TTC549 (cell line): ENCODE measurements at regions not wholly inside any gene's neighbourhood (a gene's known extent, or its start where the extent isn't known, plus 50 kb on each side); places are given as distances from the start of the nearest gene placed in this dataset.
"Not testable (repeated sequence)": the region's sequence is repeated elsewhere in the genome, so short reads cannot be mapped to it uniquely, and the experiment has no call there.

ENCODE experiments used
- FAIRE-seq: peaks from 2 replicates; lab custom pipeline; 2012; peaks lifted over from hg19 to GRCh38; lab: Jason Lieb, UNC

DNA sequence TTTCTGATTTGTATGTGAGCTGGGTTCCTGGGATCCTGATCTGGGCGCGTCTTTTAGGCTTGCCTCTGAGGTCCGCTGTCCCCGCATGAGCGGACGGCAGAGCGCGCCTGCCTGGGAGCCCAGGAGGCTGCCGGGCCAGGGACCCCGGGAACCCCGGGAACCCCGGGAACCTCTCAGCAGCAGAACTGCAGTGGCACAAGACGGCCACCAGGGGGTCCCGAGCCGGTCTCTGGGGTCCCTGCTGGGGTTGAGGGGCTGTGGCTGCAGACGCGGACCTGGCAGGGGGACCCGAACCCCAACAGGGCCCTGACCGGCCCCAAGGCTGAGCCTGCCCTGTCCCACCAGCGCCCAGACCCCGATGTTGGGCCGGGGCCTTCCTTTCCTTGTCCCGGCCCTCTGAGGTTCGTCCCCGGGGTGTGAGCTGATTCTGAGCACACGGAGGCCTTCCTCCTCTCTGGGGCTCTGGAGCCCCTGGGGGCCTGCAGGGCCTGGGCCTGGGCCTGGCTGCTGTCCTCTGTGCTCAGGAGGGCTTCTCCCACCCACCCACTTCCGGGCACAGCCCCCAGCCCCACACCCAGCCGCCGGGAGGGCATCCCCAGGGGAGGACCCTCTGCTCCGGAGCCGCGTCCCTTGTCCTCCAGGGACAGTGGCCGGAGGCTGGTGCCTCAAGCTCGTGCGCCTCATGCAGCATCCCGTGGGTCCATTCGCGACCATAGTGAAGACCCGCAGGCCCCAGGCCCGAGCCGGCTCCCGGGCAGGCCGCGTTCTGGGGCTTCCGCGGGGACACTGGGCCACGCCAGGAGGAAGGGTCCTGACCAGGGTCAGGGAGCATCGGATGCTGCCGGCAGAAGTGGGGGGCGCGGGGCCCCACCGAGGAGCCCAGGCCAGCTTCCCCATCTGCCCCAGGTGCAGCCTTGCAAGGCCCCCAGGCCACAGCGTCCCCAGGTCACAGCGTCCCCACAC, 152.9 kb downstream of the TMEM121 start:
- FAIRE-seq = not testable (repeated sequence)

DNA sequence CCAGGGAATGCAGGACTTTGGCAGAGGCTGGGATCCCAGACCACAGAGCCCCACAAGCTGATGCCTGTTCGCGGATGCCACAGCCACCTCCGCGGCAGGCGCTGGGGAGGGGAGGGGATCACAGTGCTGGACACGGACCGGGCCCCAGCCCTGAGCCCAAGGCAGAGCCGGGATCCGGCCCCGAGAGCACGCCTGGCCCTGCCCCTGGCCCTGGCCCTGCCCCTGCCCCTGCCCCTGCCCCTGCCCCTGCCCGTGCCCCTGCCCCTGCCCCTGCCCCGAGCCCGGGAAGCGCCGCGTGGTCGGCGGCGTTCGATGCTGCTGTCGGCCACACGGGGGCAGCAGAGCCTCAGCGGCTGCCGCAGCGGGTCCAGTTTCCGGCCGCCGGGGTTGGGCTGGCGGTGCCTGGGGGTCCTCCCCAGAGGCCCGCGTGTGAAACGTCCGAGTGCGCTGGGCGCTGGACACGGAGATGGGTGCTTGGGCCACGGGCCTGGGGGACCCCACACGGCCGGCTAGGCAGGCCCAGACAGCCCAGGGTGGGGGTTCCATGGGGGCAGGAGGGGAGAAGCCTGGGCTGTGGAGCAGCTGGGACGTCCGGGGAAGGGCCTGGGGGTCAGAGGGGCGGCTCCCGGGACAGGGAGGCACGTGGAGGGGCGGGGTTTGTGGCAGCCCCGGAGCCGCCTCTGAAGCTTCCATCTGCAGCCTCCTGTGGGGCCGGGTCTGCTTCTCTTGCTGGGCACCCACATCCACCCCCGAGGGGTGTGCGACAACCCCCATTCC, 153.8 kb downstream of the TMEM121 start:
- FAIRE-seq = not testable (repeated sequence)

DNA sequence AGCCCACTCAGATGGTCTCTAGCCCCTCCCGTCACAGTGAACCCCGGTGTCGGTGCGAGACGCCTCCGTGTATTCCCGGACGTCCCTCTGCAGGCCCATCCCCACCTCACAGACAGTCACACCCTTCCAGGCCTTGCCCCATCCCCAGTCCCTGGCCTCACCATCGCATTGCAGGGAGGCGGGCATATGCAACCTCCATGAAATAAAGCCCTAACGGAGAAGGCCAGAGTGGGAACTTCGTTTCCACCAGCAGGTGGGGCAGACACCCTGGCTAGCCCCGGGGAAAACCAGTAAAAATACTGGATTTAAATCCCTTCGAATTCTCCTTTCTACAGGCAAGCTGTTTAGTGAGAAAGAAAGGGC, 154.3 kb downstream of the TMEM121 start:
- FAIRE-seq = not testable (repeated sequence)

DNA sequence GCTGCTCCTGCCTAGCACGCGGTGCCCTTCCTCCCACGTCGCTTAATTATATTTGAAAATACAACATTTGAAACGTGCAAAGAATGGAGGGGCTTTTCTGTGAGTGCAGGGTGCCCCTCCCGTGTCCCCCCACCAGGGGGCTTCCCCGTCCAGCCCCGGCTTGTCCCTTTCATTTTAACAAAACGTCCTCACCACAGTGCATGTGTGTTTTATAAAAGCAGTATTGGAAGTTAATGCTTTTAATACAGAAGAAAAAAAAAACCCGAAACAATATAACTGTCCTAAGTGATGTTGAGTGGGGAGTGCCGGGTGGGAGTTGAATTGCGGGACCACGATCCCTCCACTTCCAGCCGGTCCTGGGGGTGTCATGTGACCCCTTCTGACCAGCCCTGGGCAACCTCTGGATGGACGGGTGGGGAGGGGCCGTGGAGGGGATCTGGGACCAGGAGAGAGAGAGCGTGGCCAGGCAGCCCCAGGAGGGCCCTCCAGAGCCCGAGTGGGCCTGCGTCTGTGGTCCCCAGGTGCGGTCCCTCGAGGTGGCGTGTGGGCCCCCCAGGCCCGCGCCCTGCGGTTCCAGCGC, 155.3 kb downstream of the TMEM121 start:
- FAIRE-seq = not testable (repeated sequence)

DNA sequence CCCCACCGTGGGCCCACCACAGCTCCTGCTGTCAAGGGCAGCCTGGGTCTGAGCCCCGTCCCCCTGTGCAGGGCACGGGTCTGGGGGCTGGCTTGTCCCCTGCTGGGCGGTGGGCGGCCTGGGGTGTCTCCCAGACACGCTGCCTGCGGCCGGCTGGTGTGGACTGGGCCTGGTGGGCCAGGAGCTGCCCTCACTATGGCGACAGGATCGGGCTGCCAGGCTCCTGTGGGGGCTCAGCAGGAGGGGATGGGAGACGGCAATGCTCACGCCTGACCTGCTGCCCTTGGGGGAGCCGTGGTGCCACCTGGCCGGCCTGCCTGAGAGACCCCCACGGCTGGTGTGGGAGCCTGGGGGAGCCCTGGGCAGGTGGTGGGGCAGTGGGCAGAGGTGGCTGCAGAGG, 156.1 kb downstream of the TMEM121 start:
- FAIRE-seq = not testable (repeated sequence)

DNA sequence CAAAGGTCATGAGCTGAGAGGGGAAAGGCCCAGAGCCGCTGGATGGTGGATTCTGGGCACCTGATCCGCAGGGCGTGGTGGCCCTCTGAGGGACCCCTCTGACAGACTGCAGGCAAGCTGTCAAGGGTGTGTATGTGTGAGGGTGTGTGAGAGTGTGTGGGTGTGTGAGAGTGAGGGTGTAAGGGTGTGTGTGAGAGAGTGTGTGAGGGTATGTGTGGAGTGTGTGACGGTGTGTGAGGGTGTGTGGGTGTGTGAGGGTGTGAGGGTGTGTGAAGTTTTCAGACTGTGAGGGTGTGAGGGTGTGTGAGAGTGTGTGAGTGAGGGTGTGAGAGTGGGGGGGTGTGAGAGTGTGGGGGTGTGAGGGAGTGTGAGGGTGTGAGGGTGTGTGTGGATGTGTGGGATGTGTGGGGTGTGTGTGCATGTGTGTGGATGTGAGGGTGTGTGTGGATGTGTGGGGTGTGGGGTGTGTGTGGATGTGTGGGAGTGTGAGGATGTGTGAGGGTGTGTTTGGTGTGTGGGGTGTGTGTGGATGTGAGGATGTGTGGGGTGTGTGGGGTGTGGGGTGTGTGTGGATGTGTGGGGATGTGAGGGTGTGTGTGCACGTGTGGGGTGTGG, 156.7 kb downstream of the TMEM121 start:
- no peak for FAIRE-seq

DNA sequence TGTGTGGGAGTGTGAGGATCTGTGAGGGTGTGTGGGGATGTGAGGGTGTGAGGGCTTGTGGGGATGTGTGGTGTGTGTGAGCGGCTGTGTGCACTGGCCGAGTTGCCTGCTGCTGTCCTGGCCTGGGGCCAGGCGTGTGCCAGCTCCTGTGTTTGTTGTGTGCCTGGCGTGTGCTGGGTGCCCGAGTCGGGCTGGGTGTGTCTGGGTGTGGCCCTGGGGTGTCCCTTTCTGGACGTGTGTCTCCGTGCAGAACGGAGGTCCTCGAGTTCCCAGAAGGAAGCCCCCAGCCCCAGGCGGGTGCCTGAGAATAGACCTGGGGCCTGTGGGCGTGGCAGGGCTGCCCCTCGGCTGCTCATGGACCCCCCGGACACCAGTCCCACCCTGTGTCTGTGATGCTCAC, 157.7 kb downstream of the TMEM121 start:
- not testable (repeated sequence) for FAIRE-seq

DNA sequence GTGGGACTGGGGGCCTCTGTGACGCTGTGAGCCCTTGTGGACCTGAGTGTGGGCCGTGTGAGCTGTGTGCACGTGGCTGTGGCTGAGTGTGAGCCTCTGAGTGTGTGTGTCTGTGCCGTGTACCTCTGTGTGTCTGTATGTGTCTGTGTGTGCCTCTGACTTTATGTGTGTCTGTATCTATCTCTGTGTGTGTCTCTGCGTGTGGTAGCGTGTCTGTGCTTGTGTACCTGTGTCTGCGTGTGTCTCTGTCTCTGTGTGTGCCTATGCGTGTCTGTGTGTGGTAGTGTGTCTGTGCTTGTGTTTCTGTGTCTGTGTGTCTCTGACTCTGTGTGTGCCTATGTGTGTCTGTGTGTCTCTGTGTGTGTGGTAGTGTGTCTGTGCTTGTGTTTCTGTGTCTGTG, 158.2 kb downstream of the TMEM121 start:
- not testable (repeated sequence) for FAIRE-seq

DNA sequence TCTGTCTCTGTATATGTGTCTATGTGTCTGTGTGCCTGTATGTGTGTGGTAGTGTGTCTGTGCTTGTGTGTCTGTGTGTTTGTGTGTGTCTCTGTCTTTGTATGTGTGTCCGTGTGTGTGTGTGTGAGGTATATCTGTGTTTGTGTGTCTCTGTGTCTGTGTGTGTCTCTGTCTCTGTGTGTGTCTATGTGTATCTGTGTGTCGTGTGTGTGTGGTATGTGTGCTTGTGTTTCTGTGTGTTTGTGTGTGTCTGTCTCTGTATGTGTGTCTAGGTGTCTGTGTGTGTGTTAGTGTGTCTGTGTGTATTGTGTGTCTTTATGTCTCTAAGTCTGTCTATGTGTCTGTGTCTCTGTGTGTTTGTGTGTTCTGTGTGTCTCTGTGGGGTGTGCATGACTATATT, 158.6 kb downstream of the TMEM121 start:
- no peak for FAIRE-seq

DNA sequence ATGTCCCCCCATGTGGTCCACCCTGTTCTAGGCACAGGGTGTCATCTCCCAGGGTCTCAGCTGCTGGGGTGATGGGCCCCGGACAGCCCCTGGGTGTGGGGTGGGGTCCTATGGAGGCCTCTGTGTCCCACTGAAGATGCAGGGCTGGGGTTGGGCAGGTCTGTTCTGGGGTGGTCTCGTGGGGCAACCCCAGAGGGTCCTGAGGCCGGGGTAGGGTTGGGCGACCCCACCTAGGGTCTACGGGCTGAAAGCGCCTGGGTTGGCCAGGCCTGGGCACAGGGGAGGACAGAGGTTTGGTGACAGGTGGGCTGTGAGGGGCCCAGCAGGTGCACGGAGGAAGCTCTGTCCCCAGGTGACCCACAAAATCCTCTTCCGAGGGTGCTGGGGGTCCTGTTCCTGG, 159.2 kb downstream of the TMEM121 start:
- not testable (repeated sequence) for FAIRE-seq

DNA sequence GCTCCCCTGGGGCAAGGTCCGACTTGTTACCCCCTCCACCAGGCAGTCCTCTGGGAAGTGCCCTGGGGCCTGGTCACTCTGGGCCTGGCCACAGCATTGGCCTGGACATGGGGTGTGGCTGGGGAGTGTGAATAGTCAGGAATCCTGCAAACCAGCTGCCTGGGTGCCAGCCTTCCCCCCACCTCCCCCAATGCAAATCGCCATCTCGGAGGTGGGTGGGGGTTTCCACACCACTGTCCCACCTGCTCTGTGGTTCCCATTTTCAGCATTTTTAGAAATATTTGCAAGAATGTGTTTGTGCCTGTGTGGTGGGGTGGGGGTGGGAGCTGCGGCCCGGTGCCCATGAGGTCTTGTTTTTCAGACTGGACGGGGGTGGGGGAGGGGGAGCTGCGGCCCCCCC, 159.7 kb downstream of the TMEM121 start:
- not testable (repeated sequence) for FAIRE-seq

DNA sequence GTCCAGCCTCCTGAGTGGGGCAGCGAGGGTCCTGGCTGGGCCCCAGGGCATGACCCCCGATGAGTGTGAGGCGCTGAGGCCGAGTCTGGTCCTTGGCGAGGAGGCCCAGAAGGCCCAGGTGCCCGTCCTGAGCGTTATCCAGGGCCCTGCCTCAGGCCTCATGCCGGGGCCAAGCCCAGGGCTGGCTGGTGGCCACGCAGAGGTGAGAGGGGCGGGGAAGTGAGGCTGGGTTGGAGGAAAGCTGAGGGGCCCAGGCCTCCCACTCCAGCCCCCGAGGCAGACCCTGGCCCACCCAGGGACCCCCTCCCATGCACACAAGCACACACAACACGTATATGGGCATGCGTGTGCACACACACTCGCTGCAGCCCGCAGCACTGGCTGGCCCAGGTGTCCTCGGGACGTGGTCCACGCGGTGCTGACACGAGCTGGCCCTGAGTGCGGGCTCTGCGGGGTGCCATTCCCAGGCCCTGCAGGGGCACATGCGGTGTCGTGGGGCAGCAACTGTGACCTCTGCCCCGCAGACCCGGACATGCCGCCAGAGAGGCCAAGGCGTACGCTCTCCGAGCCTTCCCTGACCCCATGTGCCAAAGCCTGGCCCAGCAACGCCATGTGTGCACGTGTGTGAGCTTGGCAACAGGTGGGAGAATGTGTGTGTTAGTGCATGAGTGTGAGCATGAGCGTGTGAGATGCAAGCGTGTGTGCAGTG, 160.2 kb downstream of the TMEM121 start:
- FAIRE-seq = not testable (repeated sequence)

DNA sequence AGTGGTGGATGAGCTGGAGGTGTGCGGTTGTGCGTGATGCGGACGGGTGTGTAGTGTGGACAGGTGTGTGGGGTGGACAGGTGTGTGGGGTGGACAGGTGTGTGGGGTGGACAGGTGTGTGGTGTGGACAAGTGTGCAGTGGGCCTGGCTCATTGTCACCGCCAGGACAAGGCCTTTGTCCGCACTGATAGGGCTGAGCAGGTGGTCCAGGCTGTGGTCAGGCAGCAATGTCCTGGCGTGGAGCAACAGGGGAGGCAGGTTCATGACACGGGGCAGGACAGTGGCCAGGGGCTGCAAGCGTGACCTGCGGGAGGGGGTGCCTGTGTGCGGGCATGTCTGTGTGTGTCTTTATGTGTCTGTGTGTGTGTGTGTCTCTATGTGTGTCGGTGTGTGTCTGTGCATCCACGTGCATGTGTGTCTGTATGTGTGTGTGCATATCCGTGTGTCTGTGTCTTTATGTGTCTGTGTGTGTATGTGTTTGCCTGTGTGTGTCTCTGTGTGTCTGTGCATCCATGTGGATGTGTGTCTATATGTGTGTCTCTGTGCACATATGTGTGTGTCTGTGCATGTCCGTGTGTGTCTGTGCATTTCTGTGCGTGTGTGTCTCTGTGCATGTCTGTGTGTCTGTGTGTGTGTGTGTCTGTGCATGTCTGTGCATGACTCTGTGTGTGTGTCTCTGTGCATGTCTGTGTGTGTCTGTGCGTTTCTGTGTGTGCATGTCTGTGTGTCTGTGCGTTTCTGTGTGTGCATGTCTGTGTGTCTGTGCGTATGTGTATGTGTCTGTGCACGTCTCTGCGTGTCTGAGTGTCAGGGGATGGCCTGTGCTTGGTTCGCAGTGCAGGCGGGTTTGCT, 161.0 kb downstream of the TMEM121 start:
- not testable (repeated sequence) for FAIRE-seq

DNA sequence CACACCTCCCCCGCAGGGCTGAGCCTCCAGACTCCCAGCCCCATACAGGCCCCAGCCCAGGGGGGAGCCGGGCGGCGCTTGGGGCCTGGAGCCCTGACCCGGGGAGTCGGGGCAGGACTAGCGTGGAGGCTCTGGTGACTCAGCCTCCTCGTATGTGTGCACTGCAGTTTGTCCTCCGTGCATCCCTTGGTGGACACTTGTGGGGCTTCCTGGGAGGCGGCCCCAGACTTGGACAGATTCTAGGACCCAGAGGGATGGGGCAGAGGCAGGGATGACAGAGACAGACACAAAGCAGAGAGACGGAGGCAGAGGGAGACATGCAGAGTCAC, 161.6 kb downstream of the TMEM121 start:
- not testable (repeated sequence) for FAIRE-seq

DNA sequence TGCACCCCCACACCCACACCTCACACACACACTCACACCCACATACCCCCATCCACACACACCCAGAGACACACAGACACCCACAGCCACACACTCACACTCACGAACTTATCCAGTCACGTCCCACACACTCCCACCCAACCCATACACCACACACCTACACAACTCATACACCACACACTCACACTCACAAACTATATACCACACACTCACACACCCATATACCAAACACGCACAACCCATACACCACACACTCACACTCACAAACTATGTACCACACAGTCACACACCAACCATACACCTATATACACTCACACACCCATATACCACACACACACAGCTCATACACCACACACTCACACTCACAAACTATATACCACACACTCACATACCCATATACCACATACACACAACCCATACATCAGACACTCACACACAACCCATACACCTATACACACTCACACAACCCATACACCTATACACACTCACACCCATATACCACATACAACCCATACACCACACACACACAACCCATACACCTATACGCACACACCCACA, 162.4 kb downstream of the TMEM121 start:
- FAIRE-seq = not testable (repeated sequence)

DNA sequence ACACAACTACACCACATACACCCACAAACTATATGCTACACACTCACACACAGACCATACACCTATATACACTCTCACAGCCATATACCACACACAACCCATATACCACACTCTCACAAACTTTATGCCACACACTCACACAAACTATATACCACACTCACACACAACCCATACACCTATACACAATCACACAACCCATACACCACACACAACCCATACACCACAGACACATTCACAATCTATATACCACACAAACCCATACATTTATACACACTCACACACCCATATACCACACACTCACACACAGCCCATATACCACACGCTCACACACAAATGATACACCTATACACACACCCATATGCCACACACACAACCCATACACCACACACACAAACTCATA, 163.3 kb downstream of the TMEM121 start:
- FAIRE-seq = no peak

DNA sequence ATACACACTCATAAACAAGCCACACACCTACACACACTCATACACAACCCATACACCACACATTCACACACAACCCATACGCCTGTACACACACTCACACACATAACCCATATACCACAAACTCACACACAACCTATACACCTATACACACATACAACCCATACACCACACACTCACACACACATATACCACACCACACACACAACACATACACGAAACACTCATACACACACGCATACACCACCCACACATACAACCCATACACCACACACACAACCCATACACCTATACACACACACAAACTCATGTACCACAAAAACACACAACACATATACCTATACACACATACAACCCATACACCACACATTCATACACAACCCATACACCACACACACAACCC, 164.3 kb downstream of the TMEM121 start:
- FAIRE-seq = no peak

DNA sequence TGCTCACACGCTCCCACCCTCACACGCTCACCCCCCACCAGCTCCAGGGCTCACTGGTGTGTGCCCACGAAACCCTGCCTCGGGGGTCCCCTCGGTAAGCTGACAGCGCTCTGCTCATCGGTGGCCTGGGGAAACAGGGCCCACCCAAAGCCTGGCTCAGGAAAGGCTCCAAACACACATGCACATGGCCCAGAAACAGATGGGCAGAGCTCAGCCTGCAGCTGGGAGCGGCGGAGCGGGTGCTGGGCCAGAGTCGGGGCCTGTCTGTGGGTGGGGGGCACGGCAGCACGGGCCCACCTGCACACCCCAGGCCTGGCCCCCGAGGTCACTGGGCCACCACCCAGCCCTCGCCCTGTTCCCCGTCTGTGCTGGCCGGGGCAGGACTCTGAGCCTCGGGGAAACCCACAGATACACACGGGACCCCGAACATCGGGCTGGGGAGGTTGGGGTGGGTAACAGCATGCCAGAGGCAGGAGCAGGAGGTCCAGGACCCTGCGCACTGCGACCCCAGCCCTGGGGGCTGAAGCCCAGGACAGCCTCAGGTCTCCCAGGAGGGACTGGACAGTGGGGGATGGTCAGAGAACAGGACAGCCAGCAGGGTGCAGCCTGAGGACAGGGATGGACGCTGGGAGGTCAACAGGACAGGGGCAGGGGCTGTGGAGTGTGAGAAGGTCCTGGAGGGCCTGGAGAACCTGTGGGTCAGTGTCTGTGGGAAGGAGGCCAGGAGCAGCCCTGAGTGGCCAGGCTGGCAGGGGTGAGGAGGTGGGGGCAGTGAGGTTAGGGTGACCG, 165.1 kb downstream of the TMEM121 start:
- FAIRE-seq = not testable (repeated sequence)

DNA sequence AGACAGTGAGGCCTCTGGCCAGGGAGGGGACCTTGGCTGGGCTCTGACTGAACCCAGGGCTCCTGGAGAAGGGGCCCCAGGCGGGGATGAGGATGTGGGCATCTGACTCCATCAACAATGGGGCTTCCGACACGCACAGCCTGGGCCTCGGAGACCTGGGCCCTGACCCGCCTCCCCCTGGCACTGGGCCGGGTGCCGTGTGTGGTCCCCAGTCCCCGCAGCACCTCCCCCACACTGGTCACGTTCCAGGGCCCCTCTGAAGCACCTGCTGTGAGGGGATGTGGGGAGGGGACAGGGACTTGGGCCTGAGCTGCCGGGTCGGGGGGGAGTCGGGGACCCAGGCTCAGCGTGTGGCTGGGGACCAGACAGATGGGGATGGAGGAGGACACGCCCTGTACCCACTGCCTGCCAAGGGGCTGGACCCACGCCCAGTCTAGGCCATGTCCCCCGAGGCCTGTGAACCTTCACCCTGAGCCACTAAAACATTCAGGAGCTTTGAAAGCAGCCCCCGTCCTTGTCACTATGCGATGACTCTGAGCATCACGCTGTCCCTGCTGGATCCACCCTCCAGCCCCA, 165.8 kb downstream of the TMEM121 start:
- FAIRE-seq = not testable (repeated sequence)
